Activated CD4-positive, alpha-beta T cell treated with anti-CD3 and anti-CD28 coated beads, Interleukin-2, amount 10 ng/mL, durations not matched to agents 7 days and 5 days (primary cell): ENCODE measurements at regions not wholly inside any gene's neighbourhood (a gene's known extent, or its start where the extent isn't known, plus 50 kb on each side); places are given as distances from the start of the nearest gene placed in this dataset.
A peak's percentile ranks its signal among the peaks of the same experiment; 100 is the strongest.

Experiments
- CTCF ChIA-PET: fragments of 350-600 bp; sonication (Branson Sonifier 250); formaldehyde crosslinking; loops from one replicate; lab custom pipeline; 2021; ENCODE audit warnings: antibody characterized with exemption; lab: Charles Lee
- POLR2A ChIA-PET: fragments of 350-600 bp; sonication (Branson Sonifier 250); formaldehyde crosslinking; loops from one replicate; lab custom pipeline; 2021; ENCODE audit warnings: antibody characterized with exemption; lab: Charles Lee
- DNase-seq: peaks from one replicate; pipeline ENCODE4 v3.0.0-alpha.2; 2020
- H3K27ac Mint-ChIP-seq: one replicate; pipeline ENCODE4 v1.8.0; 2021; ENCODE audit warnings: mild to moderate bottlenecking, moderate library complexity, mixed read lengths
- H3K27me3 Mint-ChIP-seq: one replicate; pipeline ENCODE4 v1.8.0; 2021; ENCODE audit warnings: mixed read lengths
- H3K36me3 Mint-ChIP-seq: one replicate; pipeline ENCODE4 v1.8.0; 2021; ENCODE audit warnings: low read depth, mixed read lengths
- H3K4me1 Mint-ChIP-seq: one replicate; pipeline ENCODE4 v1.8.0; 2021; ENCODE audit warnings: mixed read lengths
- H3K4me3 Mint-ChIP-seq: one replicate; pipeline ENCODE4 v1.8.0; 2021; ENCODE audit warnings: mild to moderate bottlenecking, moderate library complexity, mixed read lengths
- H3K9me3 Mint-ChIP-seq: one replicate; pipeline ENCODE4 v1.8.0; 2021; ENCODE audit warnings: mixed read lengths

DNA sequence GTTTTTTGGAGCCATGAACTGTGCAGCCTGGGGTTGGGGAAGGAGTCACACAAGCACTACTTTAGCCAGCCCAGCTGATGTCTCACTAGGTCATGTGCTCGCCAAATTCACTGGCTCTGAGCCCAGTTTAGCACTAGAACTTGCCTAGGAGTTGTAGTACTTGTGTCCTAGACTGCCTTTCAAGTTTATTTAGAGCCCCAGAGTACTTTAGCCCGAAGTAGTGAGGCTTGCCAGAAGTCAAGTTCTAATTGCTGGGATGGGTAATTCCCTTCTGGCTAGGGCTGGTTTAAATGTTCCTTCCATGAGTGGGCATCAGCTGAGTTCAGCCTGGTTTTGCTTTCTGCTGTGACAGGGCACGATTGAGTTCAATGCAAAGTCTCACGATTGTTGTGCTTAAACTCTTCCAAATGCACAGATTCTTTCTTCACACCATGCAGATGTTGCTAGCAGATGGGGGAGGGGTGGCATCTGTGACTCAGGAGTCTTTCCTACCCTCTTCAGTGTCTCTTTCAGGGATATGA, 228.2 kb upstream of the ZPLD1 start:
- peaks cover 8% of the 10 kb centered on the region for H3K9me3 Mint-ChIP-seq
- H3K36me3 Mint-ChIP-seq: peaks cover 4% of the 10 kb centered on the region
- ChIA-PET POLR2A (no interaction called here), CTCF (no interaction called here)
- no peaks in the 10 kb centered on the region for H3K4me1 Mint-ChIP-seq
- H3K27ac Mint-ChIP-seq: no peak overlapping the region
- no peak for DNase-seq
- no peaks in the 10 kb centered on the region for H3K27me3 Mint-ChIP-seq
- H3K4me3 Mint-ChIP-seq: no peak overlapping the region

DNA sequence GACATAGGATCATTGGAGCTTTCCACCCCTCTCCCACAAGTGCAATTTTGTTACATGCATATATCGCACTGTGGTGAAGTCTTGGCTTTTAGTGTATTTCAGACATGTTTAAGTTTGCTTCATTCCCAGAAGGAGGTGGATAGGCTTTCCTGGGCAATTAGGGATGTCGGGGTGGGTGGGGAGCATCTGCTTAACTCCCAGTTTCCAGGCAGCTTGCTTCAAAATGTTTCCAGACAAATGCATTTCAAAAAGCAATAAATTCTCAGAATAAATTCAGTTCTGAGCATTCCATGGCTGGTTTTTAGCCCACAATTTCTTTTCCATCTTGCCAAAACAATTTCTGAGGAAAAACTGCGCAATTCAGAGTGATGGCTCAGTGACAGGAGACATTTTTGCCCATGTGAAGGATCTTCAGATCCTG, 227.7 kb upstream of the ZPLD1 start:
- DNase-seq: no peak
- no peaks in the 10 kb centered on the region for H3K27me3 Mint-ChIP-seq
- peaks cover 4% of the 10 kb centered on the region for H3K36me3 Mint-ChIP-seq
- peaks cover 8% of the 10 kb centered on the region for H3K9me3 Mint-ChIP-seq
- H3K27ac Mint-ChIP-seq: no peak overlapping the region
- ChIA-PET CTCF (no interaction called here), POLR2A (no interaction called here)
- no peaks in the 10 kb centered on the region for H3K4me1 Mint-ChIP-seq
- H3K4me3 Mint-ChIP-seq: no peak overlapping the region

DNA sequence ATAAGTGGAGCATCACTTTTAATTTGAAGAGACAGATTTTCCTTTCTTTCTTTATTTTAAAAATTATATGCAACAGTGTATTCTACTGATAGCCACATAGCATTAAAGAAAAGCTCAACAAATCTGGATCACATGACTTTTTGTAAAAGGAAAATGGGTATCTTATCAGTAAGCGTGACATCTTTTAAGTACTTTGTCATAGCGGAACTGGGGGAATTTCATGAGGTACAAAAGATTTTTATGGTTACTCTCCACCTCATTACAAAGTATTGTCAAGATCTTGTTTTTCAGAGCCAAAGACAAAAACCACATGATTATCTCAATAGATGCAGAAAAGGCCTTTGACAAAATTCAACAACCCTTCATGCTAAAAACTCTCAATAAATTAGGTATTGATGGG, 219.6 kb upstream of the ZPLD1 start:
- ChIA-PET POLR2A (no interaction called here), CTCF (no interaction called here)
- Mint-ChIP-seq H3K36me3 (peaks cover 2% of the 10 kb centered on the region), H3K4me3 (no peak overlapping the region), H3K9me3 (peaks cover 10% of the 10 kb centered on the region), H3K27ac (no peak overlapping the region), H3K4me1 (no peaks in the 10 kb centered on the region), H3K27me3 (no peaks in the 10 kb centered on the region)
- DNase-seq: no peak

DNA sequence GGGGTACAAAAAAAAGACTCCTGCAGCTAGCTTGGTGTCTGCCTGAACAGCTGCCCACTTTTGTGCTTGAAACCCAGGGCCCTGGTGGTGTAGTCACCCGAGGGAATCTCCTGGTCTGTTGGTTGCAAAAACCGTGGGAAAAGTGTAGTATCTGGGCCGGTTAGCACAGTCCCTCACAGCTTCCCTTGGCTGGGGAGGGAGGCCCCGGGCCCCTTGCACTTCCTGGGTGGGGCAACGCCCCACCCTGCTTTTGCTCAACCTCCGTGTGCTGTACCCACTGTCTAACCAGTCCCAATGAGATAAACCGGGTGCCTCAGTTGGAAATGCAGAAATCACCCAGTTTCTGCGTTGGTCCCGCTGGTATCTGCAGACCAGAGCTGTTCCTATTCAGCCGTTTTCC, 211.7 kb upstream of the ZPLD1 start:
- Mint-ChIP-seq H3K27me3 (peaks cover 12% of the 10 kb centered on the region), H3K36me3 (peaks cover 2% of the 10 kb centered on the region), H3K4me3 (no peak overlapping the region), H3K9me3 (peaks cover 7% of the 10 kb centered on the region), H3K4me1 (peaks cover 24% of the 10 kb centered on the region), H3K27ac (peak overlapping the region; percentile 10)
- CTCF ChIA-PET: interaction anchor here (0.6 to 1.5 kb wide), 4 partner anchors 227 to 436 kb away, joined by 3 to 4 read pairs (median 3); no protein-coding TSS in a partner anchor
- DNase-seq: no peak
- POLR2A ChIA-PET: no interaction called here

DNA sequence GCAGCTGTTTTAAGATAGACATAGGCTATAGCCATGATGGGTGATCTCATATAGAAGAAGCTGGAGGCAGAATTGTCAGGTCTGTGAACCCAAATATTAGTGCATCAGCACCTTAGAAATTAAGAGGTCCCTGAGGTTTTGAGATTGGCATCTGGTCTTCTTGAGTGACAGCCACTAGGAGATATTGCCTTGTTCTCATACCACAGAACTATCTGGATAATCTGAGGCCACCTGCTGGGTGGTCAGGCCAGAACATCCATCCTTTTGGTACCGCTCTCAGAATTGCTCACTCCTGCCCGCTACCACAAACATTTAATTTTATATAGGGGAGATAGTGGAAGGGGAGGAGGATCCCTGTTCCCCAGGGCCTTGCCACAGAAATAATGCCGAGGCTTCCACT, 210.6 kb upstream of the ZPLD1 start:
- no peak overlapping the region for H3K27ac Mint-ChIP-seq
- ChIA-PET POLR2A (no interaction called here), CTCF (interaction anchor here (1.5 to 2.1 kb wide), 2 partner anchors 414 to 419 kb away, joined by 3 to 11 read pairs; no protein-coding TSS in a partner anchor)
- no peak overlapping the region for H3K4me3 Mint-ChIP-seq
- no peak for DNase-seq
- peaks cover 2% of the 10 kb centered on the region for H3K36me3 Mint-ChIP-seq
- H3K4me1 Mint-ChIP-seq: peaks cover 26% of the 10 kb centered on the region
- H3K27me3 Mint-ChIP-seq: peaks cover 12% of the 10 kb centered on the region
- H3K9me3 Mint-ChIP-seq: peaks cover 7% of the 10 kb centered on the region

DNA sequence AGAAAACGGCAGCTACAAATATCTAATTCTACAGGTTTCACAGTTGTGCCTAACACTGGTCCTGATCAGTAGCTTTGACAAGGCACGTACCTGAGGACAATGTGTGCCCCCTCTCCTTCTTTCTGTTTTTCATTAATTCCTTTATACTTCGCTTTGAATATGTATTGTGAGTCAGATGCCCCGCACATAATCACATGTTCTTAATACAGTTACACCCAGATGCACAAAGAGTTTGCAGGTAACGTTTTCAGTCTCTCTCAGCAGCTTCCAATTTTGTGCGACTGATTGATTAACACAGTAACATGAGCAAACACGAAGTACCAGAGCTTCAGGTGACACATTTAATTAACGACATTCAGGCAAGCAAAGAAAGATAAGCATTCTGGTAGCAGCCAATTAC, 209.8 kb upstream of the ZPLD1 start:
- Mint-ChIP-seq H3K4me1 (peaks cover 32% of the 10 kb centered on the region), H3K27ac (no peak overlapping the region), H3K4me3 (no peak overlapping the region), H3K27me3 (peaks cover 12% of the 10 kb centered on the region), H3K9me3 (peaks cover 2% of the 10 kb centered on the region), H3K36me3 (no peaks in the 10 kb centered on the region)
- POLR2A ChIA-PET: no interaction called here
- CTCF ChIA-PET: interaction anchor here (0.6 to 2.3 kb wide), 16 partner anchors 289 to 546 kb away, joined by 3 to 11 read pairs (median 4); partner anchors contain the start of gene NFKBIZ
- no peak for DNase-seq

DNA sequence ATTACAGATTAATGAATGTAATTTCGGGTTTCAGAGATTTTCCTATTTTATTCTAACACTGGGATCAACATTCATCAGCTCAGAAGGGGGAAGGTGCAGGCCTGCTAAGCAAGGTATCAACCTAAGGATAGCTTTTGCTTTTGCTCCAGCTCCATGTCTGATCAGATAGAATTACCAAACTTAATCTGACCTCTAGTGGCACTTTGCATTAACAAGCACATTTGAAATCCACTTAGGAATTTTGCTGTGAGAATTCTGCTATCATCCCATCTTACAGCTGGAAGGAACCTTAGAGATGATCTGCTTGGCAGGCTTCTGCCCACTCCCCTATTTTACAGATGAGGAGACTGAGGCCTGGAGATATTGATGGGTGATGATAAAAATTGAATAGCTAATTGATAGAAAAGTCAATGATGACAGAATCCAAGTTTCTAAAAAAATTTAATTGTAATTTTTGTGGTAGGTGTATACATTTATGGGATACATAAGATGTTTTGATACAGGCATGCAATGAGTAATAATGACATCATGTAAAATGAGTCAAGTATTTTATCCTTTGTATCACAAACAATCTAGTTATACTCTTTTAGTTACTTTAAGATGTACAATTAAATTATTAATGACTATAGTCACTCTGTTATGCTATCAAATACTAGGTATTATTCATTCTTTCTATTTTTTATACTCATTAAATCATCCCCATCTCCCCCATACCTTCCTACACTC, 209.2 kb upstream of the ZPLD1 start:
- no peaks in the 10 kb centered on the region for H3K9me3 Mint-ChIP-seq
- H3K36me3 Mint-ChIP-seq: no peaks in the 10 kb centered on the region
- no peak overlapping the region for H3K27ac Mint-ChIP-seq
- DNase-seq: peak; percentile 20
- H3K27me3 Mint-ChIP-seq: peaks cover 12% of the 10 kb centered on the region
- CTCF ChIA-PET: interaction anchor here (0.6 to 2.3 kb wide), 17 partner anchors 289 to 547 kb away, joined by 3 to 11 read pairs (median 4); partner anchors contain the start of gene NFKBIZ
- no peak overlapping the region for H3K4me3 Mint-ChIP-seq
- peaks cover 32% of the 10 kb centered on the region for H3K4me1 Mint-ChIP-seq
- POLR2A ChIA-PET: interaction anchor here (0.6 kb wide), 1 partner anchor 516 kb away, joined by 7 read pairs; no protein-coding TSS in a partner anchor

DNA sequence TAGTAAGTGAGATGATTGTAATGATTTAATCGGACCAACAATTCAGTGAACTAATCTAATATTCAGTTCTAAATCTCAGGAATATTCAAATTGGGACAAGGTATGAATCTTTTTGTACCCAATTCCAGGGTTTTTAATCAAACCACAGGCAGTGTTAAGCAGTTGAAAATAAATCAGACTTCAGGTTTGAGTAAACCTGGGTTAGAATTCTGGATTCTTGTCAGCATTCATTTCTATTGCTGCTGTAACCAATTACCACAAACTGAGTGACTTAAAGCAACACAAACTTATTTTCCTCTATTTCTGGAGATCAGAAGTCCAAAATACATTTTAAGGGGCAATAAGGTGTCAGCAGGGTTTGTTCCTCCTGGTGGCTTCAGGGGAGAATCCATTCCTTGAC, 208.4 kb upstream of the ZPLD1 start:
- ChIA-PET POLR2A (no interaction called here), CTCF (interaction anchor here (1.7 to 2.3 kb wide), 3 partner anchors 356 to 424 kb away, joined by 4 to 11 read pairs (median 8); no protein-coding TSS in a partner anchor)
- H3K9me3 Mint-ChIP-seq: no peaks in the 10 kb centered on the region
- H3K4me1 Mint-ChIP-seq: peaks cover 32% of the 10 kb centered on the region
- no peak overlapping the region for H3K4me3 Mint-ChIP-seq
- H3K27me3 Mint-ChIP-seq: peaks cover 12% of the 10 kb centered on the region
- H3K36me3 Mint-ChIP-seq: no peaks in the 10 kb centered on the region
- H3K27ac Mint-ChIP-seq: no peak overlapping the region
- DNase-seq: no peak

DNA sequence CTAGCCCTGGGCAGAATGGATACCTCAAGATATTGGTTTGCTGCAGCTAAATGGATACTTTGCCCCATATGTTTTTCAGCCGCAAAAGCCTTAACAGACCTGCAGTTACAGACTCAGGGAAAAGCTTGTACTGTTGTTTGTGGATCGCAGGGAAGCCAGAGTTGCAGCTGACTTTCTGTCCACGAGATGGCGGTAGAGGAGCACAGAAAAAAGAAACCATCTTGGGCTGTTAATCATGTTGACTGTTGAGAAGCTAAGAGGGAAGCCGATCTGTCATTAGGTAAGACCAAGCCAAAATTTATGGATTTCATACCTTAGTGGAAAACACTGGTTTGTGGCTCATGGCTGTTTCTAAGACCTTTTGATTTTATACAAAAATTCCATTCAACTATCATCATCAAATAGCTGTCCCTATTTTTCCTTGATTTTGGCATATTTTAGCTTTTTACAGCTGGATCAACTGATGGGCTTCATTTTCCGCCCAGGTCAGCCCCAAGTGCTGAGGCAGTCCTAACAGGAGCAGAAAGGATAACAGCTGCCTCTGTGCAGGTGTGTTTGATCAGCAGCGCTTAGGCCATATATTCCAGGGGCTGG, 205.7 kb upstream of the ZPLD1 start:
- DNase-seq: peak; percentile 77
- H3K27ac Mint-ChIP-seq: no peak overlapping the region
- no peak overlapping the region for H3K4me3 Mint-ChIP-seq
- peaks cover 13% of the 10 kb centered on the region for H3K4me1 Mint-ChIP-seq
- no peaks in the 10 kb centered on the region for H3K36me3 Mint-ChIP-seq
- ChIA-PET POLR2A (no interaction called here), CTCF (interaction anchor here (0.6 to 2.8 kb wide), 33 partner anchors 9 to 527 kb away, joined by 3 to 12 read pairs (median 4); partner anchors contain the start of gene NFKBIZ)
- no peaks in the 10 kb centered on the region for H3K9me3 Mint-ChIP-seq
- H3K27me3 Mint-ChIP-seq: peaks cover 18% of the 10 kb centered on the region

DNA sequence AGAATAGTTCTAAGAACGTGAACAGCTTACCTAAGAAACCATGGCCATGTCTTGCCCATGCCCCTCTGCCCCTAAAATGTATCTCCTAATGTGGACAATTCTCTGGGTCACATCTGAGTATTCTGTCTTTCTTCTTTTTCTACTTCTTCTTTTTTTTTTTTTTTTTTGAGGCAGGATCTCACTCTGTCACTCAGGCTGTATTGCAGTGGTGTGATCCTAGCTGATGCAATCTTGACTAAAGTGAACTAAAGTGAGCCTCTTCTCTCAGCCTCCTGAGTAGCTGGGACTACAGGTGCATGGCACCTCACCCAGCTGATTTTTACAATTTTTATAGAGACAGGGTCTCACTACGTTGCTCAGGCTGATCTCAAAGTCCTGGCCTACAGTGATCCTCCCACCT, 204.8 kb upstream of the ZPLD1 start:
- ChIA-PET POLR2A (no interaction called here), CTCF (interaction anchor here (0.7 to 2.8 kb wide), 8 partner anchors 9 to 427 kb away, joined by 3 to 12 read pairs (median 4); no protein-coding TSS in a partner anchor)
- H3K27me3 Mint-ChIP-seq: peaks cover 26% of the 10 kb centered on the region
- H3K4me3 Mint-ChIP-seq: no peak overlapping the region
- no peaks in the 10 kb centered on the region for H3K36me3 Mint-ChIP-seq
- no peaks in the 10 kb centered on the region for H3K9me3 Mint-ChIP-seq
- H3K4me1 Mint-ChIP-seq: peaks cover 11% of the 10 kb centered on the region
- no peak for DNase-seq
- no peak overlapping the region for H3K27ac Mint-ChIP-seq

DNA sequence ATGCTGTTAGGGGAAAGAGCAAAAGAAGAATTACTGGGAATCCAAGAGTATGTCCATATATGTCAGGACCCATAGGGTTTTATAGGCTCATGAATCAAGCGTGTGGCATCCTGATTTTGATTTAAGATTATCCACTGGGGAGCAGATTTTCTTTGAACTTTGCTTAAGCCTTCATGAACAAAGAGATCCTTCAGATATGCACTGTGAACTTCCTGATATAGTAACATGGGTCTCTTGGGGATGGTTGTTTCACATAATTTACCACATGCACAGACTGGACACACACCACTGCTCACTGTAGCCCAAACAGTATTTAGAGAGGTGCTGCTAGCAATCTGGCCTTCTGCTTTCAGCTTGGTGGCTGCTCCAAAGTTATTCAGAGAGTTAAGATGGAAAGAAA, 200.9 kb upstream of the ZPLD1 start:
- ChIA-PET CTCF (interaction anchor here (0.6 kb wide), 1 partner anchor 438 kb away, joined by 4 read pairs; no protein-coding TSS in a partner anchor), POLR2A (no interaction called here)
- Mint-ChIP-seq H3K27me3 (peaks cover 22% of the 10 kb centered on the region), H3K9me3 (no peaks in the 10 kb centered on the region), H3K4me1 (peaks cover 8% of the 10 kb centered on the region), H3K36me3 (no peaks in the 10 kb centered on the region), H3K27ac (no peak overlapping the region), H3K4me3 (no peak overlapping the region)
- no peak for DNase-seq

DNA sequence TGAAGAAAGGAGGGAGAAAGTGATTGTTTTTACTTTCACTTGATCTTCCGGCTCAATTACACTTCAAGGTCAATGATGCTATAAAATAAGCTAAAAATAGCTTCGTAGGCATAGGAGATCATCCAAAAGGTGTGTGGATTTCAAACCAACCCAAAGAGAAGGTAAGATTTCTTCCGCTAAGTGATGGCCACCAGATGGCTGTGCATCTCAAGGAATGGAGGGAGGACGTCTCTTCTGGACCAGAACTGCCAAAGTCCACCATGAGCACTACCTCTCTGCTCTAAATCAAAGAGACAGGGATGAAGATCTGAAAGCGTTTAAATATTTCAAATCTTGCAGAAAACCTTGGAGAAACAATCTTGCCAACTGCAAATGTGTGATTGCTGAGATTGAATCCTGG, 199.1 kb upstream of the ZPLD1 start:
- H3K36me3 Mint-ChIP-seq: no peaks in the 10 kb centered on the region
- no peaks in the 10 kb centered on the region for H3K9me3 Mint-ChIP-seq
- H3K27ac Mint-ChIP-seq: no peak overlapping the region
- ChIA-PET POLR2A (no interaction called here), CTCF (no interaction called here)
- H3K27me3 Mint-ChIP-seq: peaks cover 25% of the 10 kb centered on the region
- H3K4me1 Mint-ChIP-seq: no peaks in the 10 kb centered on the region
- peak; percentile 63 for DNase-seq
- H3K4me3 Mint-ChIP-seq: no peak overlapping the region

DNA sequence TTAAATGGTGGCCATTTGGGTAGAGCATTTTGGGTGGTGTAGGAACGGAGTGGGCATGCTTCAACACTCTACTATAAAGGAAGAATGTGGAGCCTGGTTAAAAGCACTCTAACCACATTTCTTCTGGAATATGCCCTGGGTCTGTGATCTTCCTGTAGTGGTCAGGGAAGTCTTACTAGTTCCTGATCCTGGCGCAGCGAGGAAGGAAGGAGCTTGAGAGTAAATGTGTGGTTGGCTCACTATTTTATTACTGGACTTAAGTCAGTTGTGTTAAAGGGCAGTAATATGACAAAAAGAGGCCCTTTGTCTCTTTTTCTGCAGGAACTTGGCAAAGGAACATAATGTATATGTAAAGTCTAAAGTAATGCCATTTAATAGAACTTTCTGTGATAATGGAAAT, 197.6 kb upstream of the ZPLD1 start:
- Mint-ChIP-seq H3K4me3 (no peak overlapping the region), H3K36me3 (no peaks in the 10 kb centered on the region), H3K4me1 (no peaks in the 10 kb centered on the region), H3K9me3 (no peaks in the 10 kb centered on the region), H3K27me3 (peaks cover 25% of the 10 kb centered on the region), H3K27ac (no peak overlapping the region)
- no peak for DNase-seq
- POLR2A ChIA-PET: no interaction called here
- CTCF ChIA-PET: interaction anchor here (2.6 kb wide), 1 partner anchor 8 kb away, joined by 10 read pairs; no protein-coding TSS in a partner anchor
